ENCODE measurements at regions not wholly inside any gene's neighbourhood (a gene's known extent, or its start where the extent isn't known, plus 50 kb on each side); places are given as distances from the start of the nearest gene placed in this dataset.
"Not testable (repeated sequence)": the region's sequence is repeated elsewhere in the genome, so short reads cannot be mapped to it uniquely, and the experiment has no call there.

DNA sequence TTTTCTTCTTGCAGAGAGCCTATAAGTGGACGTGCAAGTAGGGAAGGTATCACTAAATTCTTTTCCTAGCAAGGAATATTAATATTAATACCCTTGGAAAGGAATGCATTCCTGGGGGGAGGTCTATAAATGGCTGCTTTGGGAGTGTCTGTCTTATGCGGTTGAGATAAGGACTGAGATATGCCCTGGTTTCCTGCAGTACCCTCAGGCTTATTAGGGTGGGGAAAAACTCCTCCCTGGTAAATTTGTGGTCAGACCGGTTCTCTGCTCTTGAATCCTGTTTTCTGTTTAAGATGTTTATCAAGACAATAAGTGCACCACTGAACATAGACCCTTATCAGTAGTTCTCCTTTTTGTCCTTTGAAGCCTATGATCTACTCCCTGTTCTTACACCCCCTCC, 155.2 kb downstream of the COPS8 start:
- H3K4me1 Mint-ChIP-seq (ENCODE audit: low read depth); H3K27me3 Mint-ChIP-seq (ENCODE audit: low read depth); H3K4me3 Mint-ChIP-seq: not testable (repeated sequence)

DNA sequence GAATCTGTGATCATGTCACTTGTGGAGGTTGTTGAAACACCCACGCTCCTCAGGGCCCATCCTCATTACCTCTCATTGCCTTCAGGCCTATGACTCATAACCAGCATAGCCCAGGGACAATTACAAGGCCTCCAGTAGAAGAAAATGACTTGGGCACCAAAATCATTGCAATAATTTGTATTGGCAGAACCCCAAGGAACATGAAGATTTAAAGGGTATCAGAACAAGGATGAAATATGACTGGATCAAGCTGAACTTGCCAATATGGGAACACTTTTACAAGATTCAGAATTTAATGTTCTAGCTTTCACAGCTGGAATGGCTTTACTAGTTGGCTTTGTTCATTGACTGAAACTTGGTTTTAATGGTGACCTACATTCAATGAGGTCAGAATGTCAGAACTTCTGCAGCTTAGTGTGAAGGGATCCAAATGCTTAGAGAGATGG, 156.4 kb downstream of the COPS8 start:
- H3K27me3 Mint-ChIP-seq (ENCODE audit: low read depth): no peaks in the 10 kb centered on the region
- H3K36me3 Mint-ChIP-seq (ENCODE audit: low read depth): no peaks in the 10 kb centered on the region
- DNase-seq (ENCODE audit: low spot score): no peak
- H3K9me3 Mint-ChIP-seq: peaks cover 5% of the 10 kb centered on the region
- H3K4me3 Mint-ChIP-seq: no peak overlapping the region
- H3K4me1 Mint-ChIP-seq (ENCODE audit: low read depth): no peaks in the 10 kb centered on the region
- no peak overlapping the region for H3K27ac Mint-ChIP-seq

More for the DNA sequence above, 155.2 kb downstream of the COPS8 start:
- DNase-seq (ENCODE audit: low spot score); H3K27ac Mint-ChIP-seq; H3K36me3 Mint-ChIP-seq (ENCODE audit: low read depth); H3K9me3 Mint-ChIP-seq: not testable (repeated sequence)

DNA sequence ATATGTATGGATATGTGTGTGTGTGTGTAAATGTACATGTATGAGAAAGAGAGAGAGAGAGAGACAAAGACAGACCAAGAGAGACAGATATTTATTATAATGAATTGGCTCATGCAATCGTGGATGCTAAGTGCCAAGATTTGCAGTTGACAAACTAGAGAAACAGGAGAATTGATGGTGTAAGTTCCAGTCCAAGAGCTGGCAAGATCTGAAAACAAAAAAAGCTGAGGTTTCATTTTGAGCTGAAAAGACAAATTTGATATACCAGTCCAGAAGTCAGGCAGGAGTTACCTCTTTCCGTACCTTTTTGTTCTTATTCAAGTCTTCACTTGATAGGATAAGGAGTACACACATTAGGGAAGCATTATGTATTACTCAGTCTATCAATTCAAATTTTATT, 157.8 kb downstream of the COPS8 start:
- Mint-ChIP-seq H3K27me3 (ENCODE audit: low read depth) (no peaks in the 10 kb centered on the region), H3K9me3 (peaks cover 5% of the 10 kb centered on the region), H3K4me1 (ENCODE audit: low read depth) (no peaks in the 10 kb centered on the region), H3K4me3 (no peak overlapping the region), H3K36me3 (ENCODE audit: low read depth) (no peaks in the 10 kb centered on the region), H3K27ac (no peak overlapping the region)
- DNase-seq (ENCODE audit: low spot score): no peak

DNA sequence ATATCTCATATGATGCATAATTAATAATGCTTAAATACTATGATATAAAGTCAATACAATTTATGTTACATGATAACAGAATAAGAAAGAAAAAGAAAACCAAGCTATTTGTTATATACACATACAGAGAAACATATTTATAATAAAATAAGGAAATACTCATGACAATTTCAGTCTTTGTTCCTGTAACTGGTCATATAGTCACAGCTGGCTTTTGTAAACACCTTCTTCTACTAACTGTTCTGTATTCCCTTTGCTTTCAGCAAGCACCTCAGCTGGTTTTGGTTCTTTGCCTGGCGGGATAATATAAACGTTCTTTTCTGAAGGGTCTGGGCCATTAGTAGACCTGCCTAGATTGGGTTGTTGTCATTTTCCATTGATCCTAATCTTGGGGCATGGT, 158.5 kb downstream of the COPS8 start:
- no peak overlapping the region for H3K27ac Mint-ChIP-seq
- no peak for DNase-seq (ENCODE audit: low spot score)
- peaks cover 5% of the 10 kb centered on the region for H3K9me3 Mint-ChIP-seq
- no peaks in the 10 kb centered on the region for H3K27me3 Mint-ChIP-seq (ENCODE audit: low read depth)
- H3K4me1 Mint-ChIP-seq (ENCODE audit: low read depth): no peaks in the 10 kb centered on the region
- no peak overlapping the region for H3K4me3 Mint-ChIP-seq
- H3K36me3 Mint-ChIP-seq (ENCODE audit: low read depth): no peaks in the 10 kb centered on the region

DNA sequence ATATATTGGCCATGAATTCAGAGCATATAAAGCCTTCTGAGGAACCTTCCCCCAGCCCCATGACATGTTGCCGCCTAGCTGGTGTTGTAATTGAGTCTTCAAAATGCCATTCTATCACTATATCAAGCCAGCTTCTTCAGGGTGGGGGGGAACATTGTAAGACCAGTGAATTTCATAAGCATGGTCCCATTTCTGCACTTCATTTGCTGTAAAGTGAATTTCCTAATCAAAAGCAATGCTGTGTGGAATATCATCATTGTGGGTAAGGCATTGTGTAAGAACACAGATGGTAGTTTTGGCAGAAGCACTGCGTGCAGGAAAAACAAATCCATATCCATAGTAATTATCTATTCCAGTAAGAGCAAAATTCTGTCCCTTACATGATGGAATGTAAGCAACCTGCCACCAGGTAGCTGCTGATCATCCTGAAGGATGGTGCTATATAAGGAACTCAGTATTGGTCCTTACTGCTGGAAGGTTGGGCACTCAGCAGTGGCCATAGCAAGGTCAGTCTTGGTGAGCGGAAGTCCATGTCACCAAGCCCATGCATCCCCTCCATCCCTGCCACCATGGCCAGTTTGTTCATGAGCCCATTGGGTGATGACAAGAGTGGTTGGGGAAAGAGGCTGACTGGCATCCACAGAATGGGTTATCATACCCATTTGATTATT, 159.4 kb downstream of the COPS8 start:
- Mint-ChIP-seq H3K9me3 (peaks cover 5% of the 10 kb centered on the region), H3K27ac (no peak overlapping the region), H3K4me3 (no peak overlapping the region), H3K36me3 (ENCODE audit: low read depth) (no peaks in the 10 kb centered on the region), H3K4me1 (ENCODE audit: low read depth) (no peaks in the 10 kb centered on the region), H3K27me3 (ENCODE audit: low read depth) (peaks cover 5% of the 10 kb centered on the region)
- DNase-seq (ENCODE audit: low spot score): no peak

DNA sequence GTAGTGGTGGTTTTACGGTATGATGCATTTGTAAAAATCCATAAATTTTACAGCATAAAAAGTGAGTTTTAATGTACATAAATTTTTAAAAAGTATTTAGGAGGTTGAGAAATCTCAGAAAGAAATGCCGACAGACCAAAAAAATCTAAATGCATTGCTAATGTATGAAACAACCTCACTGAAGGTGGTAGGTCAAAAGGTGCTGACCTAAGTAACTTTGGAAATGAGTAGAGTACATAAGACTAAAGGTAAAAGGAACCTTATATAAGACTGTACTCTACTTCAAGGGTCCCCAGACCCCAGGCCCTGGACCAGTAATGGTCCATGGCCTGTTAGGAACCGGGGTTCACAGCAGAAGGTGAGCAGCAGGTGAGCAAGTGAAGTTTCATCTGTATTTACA, 163.4 kb downstream of the COL6A3 start:
- Mint-ChIP-seq H3K4me3 (no peak overlapping the region), H3K27ac (no peak overlapping the region), H3K9me3 (no peaks in the 10 kb centered on the region), H3K27me3 (ENCODE audit: low read depth) (peaks cover 14% of the 10 kb centered on the region), H3K36me3 (ENCODE audit: low read depth) (no peaks in the 10 kb centered on the region), H3K4me1 (ENCODE audit: low read depth) (no peaks in the 10 kb centered on the region)
- DNase-seq (ENCODE audit: low spot score): no peak

DNA sequence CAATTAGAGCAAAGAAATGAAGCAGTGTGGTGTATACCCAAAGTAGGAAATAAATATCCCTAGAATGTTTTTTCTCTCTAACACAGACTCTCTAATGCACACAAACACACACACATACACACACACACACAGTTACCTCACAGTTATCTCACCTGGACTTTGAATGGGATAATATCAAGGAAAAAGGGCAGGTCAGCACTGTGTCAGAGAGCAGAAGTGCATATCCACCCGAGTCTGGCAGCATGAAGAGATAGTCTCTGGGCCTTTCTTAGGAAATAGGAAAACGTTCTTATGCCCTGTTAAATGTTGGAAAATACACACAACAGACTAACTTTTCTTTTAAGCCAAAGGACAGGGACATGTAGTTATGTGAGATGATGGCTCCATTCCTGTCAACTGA, 162.0 kb downstream of the COL6A3 start:
- H3K27me3 Mint-ChIP-seq (ENCODE audit: low read depth): peaks cover 14% of the 10 kb centered on the region
- H3K27ac Mint-ChIP-seq: no peak overlapping the region
- no peak for DNase-seq (ENCODE audit: low spot score)
- H3K36me3 Mint-ChIP-seq (ENCODE audit: low read depth): no peaks in the 10 kb centered on the region
- no peaks in the 10 kb centered on the region for H3K4me1 Mint-ChIP-seq (ENCODE audit: low read depth)
- no peaks in the 10 kb centered on the region for H3K9me3 Mint-ChIP-seq
- H3K4me3 Mint-ChIP-seq: no peak overlapping the region

DNA sequence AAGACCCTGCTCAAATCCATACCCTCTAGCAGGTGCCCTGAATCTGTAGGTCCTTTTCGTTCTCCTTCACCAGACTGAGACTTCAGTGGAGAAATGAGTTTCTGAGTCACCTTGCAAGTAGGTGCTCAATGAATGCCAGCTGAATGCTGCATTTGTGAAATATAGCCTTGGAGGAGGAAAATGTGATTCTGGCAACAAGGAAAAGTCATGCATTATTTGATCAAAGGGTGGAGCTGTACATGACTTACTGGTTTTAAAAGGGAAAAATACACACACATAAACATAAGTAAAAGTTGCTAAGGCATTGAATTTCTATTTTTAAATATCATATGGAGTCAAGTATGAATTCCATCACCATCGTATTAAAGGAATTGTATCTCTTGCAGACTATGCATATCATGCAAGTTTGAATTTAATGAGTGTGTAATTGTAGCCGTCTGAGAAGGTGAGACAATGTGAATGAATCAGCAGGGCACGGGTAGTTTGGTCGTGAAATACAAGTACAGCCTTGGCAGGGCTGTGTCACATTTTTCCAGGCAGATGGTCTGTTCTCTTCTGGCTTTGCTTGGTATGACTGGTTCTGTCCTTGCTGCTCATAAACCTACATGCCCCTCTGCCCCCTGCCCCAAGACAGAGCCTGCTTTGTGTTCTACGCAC, 160.8 kb downstream of the COL6A3 start:
- no peak overlapping the region for H3K4me3 Mint-ChIP-seq
- DNase-seq (ENCODE audit: low spot score): no peak
- no peaks in the 10 kb centered on the region for H3K36me3 Mint-ChIP-seq (ENCODE audit: low read depth)
- peaks cover 3% of the 10 kb centered on the region for H3K4me1 Mint-ChIP-seq (ENCODE audit: low read depth)
- H3K27ac Mint-ChIP-seq: no peak overlapping the region
- H3K9me3 Mint-ChIP-seq: no peaks in the 10 kb centered on the region
- peaks cover 14% of the 10 kb centered on the region for H3K27me3 Mint-ChIP-seq (ENCODE audit: low read depth)

DNA sequence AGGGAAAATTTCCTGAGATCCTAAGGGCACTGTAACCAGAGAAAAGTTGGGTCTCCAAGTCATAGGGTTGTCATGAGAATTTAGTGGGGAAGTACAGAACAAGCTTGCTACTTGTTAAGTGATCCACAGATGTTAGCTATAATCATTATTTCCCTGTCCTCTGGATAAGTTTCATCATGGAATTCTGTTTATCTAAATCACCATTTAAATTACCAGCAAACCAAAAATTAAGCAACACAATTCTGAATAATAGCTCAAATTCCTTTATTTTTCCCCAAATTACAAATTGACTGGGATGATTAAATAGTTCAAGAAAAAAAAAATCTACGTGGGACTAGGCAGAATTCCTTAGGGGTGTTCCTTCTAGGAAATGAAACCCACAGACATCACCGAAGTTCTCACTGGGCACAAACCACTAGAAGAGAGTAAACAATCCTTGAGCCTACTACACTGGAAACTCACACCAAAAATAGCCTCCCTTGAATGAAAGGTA, 159.5 kb downstream of the COL6A3 start:
- DNase-seq (ENCODE audit: low spot score): no peak
- Mint-ChIP-seq H3K27ac (no peak overlapping the region), H3K27me3 (ENCODE audit: low read depth) (peaks cover 12% of the 10 kb centered on the region), H3K4me3 (no peak overlapping the region), H3K36me3 (ENCODE audit: low read depth) (no peaks in the 10 kb centered on the region), H3K4me1 (ENCODE audit: low read depth) (peaks cover 5% of the 10 kb centered on the region), H3K9me3 (no peaks in the 10 kb centered on the region)

DNA sequence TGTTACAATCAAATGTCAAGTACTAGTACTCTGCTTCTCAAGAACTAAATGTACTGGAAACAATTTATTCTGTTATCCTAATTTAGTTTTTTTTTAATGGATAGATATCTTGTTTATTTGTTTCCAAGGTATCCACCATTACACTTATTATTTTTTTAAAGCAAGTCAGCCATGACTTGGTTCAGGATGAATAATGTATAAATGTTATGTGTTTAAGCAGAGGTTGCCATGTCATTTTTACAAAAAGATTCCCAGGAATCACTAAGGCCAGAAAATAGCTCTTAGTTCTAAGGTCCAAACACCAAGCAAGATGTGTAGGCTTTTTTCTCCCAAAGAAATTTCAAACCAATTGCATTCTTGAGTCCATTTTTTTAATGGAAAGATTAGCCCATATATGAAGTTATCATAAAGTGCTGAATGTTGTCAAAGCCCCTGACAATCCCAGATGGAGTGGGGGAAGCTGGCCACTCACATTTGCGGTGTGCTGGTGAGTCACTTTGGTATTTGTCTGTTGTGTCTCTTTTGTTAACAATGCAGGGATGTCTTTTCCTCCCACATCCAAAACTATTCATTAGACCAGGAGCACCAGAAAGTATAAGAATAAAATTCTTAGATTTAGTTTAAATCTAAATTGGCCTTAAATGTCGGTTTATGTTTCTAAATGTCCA, 158.9 kb downstream of the COL6A3 start:
- Mint-ChIP-seq H3K27ac (no peak overlapping the region), H3K36me3 (ENCODE audit: low read depth) (no peaks in the 10 kb centered on the region), H3K4me1 (ENCODE audit: low read depth) (peaks cover 5% of the 10 kb centered on the region), H3K27me3 (ENCODE audit: low read depth) (peaks cover 9% of the 10 kb centered on the region), H3K4me3 (no peak overlapping the region), H3K9me3 (no peaks in the 10 kb centered on the region)
- DNase-seq (ENCODE audit: low spot score): no peak

DNA sequence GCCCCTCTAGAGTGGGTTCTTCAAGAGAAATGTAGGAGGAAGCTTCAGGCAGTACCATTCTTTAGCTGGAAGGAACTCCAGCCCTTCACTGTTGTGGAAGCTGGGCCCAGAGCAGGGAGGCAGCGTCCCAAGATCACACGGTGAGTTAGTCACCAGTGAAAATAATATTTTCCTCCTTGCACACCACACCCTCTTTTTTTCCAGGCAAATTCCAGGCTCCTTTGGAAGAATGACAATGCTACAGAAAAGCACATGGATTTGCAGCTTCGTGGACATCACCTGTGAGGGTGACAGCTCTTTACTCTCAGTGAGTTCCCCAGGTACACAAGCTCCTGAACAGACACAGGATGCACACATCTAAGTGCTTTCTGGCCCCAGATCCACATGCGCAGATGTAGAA, 157.1 kb downstream of the COL6A3 start:
- peaks cover 9% of the 10 kb centered on the region for H3K27me3 Mint-ChIP-seq (ENCODE audit: low read depth)
- DNase-seq (ENCODE audit: low spot score): no peak
- no peaks in the 10 kb centered on the region for H3K9me3 Mint-ChIP-seq
- no peaks in the 10 kb centered on the region for H3K36me3 Mint-ChIP-seq (ENCODE audit: low read depth)
- no peak overlapping the region for H3K27ac Mint-ChIP-seq
- peaks cover 5% of the 10 kb centered on the region for H3K4me1 Mint-ChIP-seq (ENCODE audit: low read depth)
- H3K4me3 Mint-ChIP-seq: no peak overlapping the region

DNA sequence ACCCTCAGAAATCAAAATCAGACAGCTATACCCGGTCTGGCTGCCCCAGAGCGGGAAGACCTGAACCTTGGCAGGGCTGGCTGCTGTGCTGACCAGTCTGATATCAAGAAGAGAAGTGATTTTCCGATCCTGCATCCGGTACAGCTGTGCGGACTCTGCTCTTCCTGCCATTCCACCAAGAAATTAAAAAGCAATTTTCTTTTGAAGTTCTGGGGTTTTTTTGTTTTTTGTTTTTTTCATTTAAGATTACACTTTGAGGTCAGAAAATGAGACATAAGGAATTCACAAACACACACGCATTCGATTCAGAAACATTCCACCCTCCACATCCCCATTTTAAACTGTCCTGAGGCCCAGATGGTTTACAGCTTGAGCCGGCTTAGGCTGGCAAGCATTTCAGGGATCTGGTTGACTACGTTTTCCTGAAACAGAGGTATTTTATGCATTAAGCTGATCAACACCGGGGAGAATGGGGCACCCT, 156.5 kb downstream of the COL6A3 start:
- Mint-ChIP-seq H3K4me3 (no peak overlapping the region), H3K4me1 (ENCODE audit: low read depth) (peaks cover 5% of the 10 kb centered on the region), H3K27ac (no peak overlapping the region), H3K27me3 (ENCODE audit: low read depth) (peaks cover 9% of the 10 kb centered on the region), H3K36me3 (ENCODE audit: low read depth) (no peaks in the 10 kb centered on the region), H3K9me3 (no peaks in the 10 kb centered on the region)
- DNase-seq (ENCODE audit: low spot score): no peak

DNA sequence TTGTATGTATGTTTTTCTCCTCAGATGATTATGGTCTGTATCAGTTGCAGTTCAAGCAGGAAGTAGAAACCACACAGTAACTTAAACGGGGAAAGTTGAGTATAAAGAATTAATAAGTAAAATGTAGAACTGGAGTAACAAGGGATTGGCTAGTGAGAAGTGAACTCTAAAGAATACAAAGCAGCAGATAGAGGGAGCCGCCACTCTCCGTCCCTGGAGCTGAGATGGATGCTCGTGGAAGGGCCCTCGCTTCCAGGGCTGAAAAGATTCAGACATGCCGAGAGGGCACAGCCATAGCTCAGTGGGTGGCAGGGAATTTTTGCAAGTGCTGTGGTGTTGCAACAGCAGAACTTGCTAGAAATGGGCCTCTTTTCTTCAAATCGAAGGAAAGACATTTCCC, 155.8 kb downstream of the COL6A3 start:
- H3K36me3 Mint-ChIP-seq (ENCODE audit: low read depth): no peaks in the 10 kb centered on the region
- H3K27me3 Mint-ChIP-seq (ENCODE audit: low read depth): peaks cover 9% of the 10 kb centered on the region
- H3K9me3 Mint-ChIP-seq: no peaks in the 10 kb centered on the region
- no peak for DNase-seq (ENCODE audit: low spot score)
- H3K4me3 Mint-ChIP-seq: no peak overlapping the region
- H3K4me1 Mint-ChIP-seq (ENCODE audit: low read depth): peaks cover 5% of the 10 kb centered on the region
- H3K27ac Mint-ChIP-seq: no peak overlapping the region

DNA sequence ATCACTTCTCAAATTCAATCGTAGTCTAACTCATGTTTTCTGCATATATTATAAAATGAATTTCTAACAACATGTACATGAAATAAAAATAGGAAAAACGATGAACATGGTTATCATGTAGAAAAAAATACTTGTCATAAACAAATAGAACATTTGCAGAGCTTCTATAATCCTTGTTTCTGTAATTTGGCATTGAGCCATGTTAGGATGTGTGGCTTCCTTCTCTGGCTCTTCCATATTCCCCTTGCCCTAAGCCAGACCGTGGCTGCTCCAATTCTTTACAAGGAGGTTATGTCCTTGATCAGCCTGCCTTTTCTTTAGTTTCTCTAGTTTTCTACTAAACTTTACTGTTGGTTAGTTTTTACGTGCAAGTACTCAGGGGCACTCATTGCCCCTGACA, 155.3 kb downstream of the COL6A3 start:
- DNase-seq (ENCODE audit: low spot score): no peak
- H3K36me3 Mint-ChIP-seq (ENCODE audit: low read depth): no peaks in the 10 kb centered on the region
- H3K9me3 Mint-ChIP-seq: no peaks in the 10 kb centered on the region
- H3K4me1 Mint-ChIP-seq (ENCODE audit: low read depth): peaks cover 5% of the 10 kb centered on the region
- H3K4me3 Mint-ChIP-seq: no peak overlapping the region
- peaks cover 6% of the 10 kb centered on the region for H3K27me3 Mint-ChIP-seq (ENCODE audit: low read depth)
- H3K27ac Mint-ChIP-seq: no peak overlapping the region

All from T-helper 2 cell treated with Interferon-gamma antibody and Interleukin-4, amounts not matched to agents 5 μg/mL and 100 μg/mL, for 36 hours (primary cell).